H9 (cell line): ENCODE measurements at regions not wholly inside any gene's neighbourhood (a gene's known extent, or its start where the extent isn't known, plus 50 kb on each side); places are given as distances from the start of the nearest gene placed in this dataset.

ENCODE experiments used
- DNase-seq: peaks from one replicate; pipeline ENCODE4 v3.0.0-alpha.2; 2017
- H2AFZ ChIP-seq: one replicate; pipeline ENCODE4 v1.6.1; 2013; ENCODE audit warnings: mild to moderate bottlenecking, low read length, control low read depth, moderate library complexity
- H2AK5ac ChIP-seq: 2 replicates; pipeline ENCODE4 v1.6.1; 2013; ENCODE audit warnings: low read length, control low read depth, mixed read lengths; ENCODE audit not compliant: insufficient read length
- H2BK120ac ChIP-seq: one replicate; pipeline ENCODE4 v1.6.1; 2013; ENCODE audit warnings: low read depth, mild to moderate bottlenecking, low read length, control low read depth, inconsistent platforms; ENCODE audit not compliant: poor library complexity, severe bottlenecking
- H2BK12ac ChIP-seq: 2 replicates; pipeline ENCODE4 v1.6.1; 2013; ENCODE audit warnings: low read length, control low read depth, mixed read lengths, low read depth; ENCODE audit not compliant: insufficient read length
- H2BK15ac ChIP-seq: 2 replicates; pipeline ENCODE4 v1.6.1; 2013; ENCODE audit warnings: low read depth, low read length, control low read depth
- H2BK20ac ChIP-seq: one replicate; pipeline ENCODE4 v1.6.1; 2013; ENCODE audit warnings: low read depth, mild to moderate bottlenecking, low read length, control low read depth, inconsistent platforms; ENCODE audit not compliant: poor library complexity, severe bottlenecking
- H2BK5ac ChIP-seq: 2 replicates; pipeline ENCODE4 v1.6.1; 2013; ENCODE audit warnings: low read length, control low read depth, mixed read lengths; ENCODE audit not compliant: insufficient read length
- H3K14ac ChIP-seq: 2 replicates; pipeline ENCODE4 v1.6.1; 2013; ENCODE audit warnings: low read length, control low read depth; ENCODE audit not compliant: insufficient read depth
- H3K18ac ChIP-seq: 2 replicates; pipeline ENCODE4 v1.6.1; 2013; ENCODE audit warnings: low read depth, mild to moderate bottlenecking, mixed read lengths, low read length, control low read depth; ENCODE audit not compliant: insufficient read length
- H3K23ac ChIP-seq: 2 replicates; pipeline ENCODE4 v1.6.1; 2013; ENCODE audit warnings: low read length, control low read depth, mixed read lengths, low read depth; ENCODE audit not compliant: insufficient read length
- H3K23me2 ChIP-seq: 2 replicates; pipeline ENCODE4 v1.6.1; 2013; ENCODE audit warnings: low read depth, mild to moderate bottlenecking, mixed read lengths, low read length, control low read depth; ENCODE audit not compliant: insufficient read length, poor library complexity, severe bottlenecking
- H3K27ac ChIP-seq: 2 replicates; pipeline ENCODE4 v1.5.1; 2013; ENCODE audit warnings: low read length, control low read depth, mixed read lengths, low read depth; ENCODE audit not compliant: insufficient read length
- H3K27me3 ChIP-seq: 2 replicates; pipeline ENCODE4 v1.6.1; 2013; ENCODE audit warnings: low read length, control low read depth, inconsistent platforms; ENCODE audit not compliant: insufficient read depth
- H3K4ac ChIP-seq: 2 replicates; pipeline ENCODE4 v1.6.1; 2013; ENCODE audit warnings: low read depth, mild to moderate bottlenecking, control low read depth, inconsistent platforms, low read length, moderate library complexity
- H3K4me1 ChIP-seq: 2 replicates; pipeline ENCODE4 v1.6.1; 2013; ENCODE audit warnings: low read length, control low read depth, inconsistent platforms; ENCODE audit not compliant: insufficient read depth
- H3K4me2 ChIP-seq: 2 replicates; pipeline ENCODE4 v1.6.1; 2013; ENCODE audit warnings: low read length, control low read depth, mixed read lengths; ENCODE audit not compliant: insufficient read length, insufficient read depth
- H3K56ac ChIP-seq: 2 replicates; pipeline ENCODE4 v1.6.1; 2013; ENCODE audit warnings: low read depth, mild to moderate bottlenecking, mixed read lengths, low read length, control low read depth; ENCODE audit not compliant: insufficient read length
- H3K79me1 ChIP-seq: 2 replicates; pipeline ENCODE4 v1.6.1; 2013; ENCODE audit warnings: low read depth, mild to moderate bottlenecking, moderate library complexity, low read length, control low read depth, inconsistent platforms; ENCODE audit not compliant: insufficient read depth, poor library complexity, severe bottlenecking
- H3K79me2 ChIP-seq: 2 replicates; pipeline ENCODE4 v1.6.1; 2013; ENCODE audit warnings: low read length, control low read depth, inconsistent platforms; ENCODE audit not compliant: insufficient read depth
- H3K9ac ChIP-seq: 2 replicates; pipeline ENCODE4 v1.6.1; 2013; ENCODE audit warnings: low read length, control low read depth, mixed read lengths; ENCODE audit not compliant: insufficient read length; ENCODE audit errors: extremely low read depth
- H3K9me3 ChIP-seq: one replicate; pipeline ENCODE4 v1.6.1; 2013; ENCODE audit warnings: low read depth, low read length, inconsistent platforms; ENCODE audit not compliant: control insufficient read depth
- H3T11ph ChIP-seq: one replicate; pipeline ENCODE4 v1.6.1; 2013; ENCODE audit warnings: mild to moderate bottlenecking, low read length, control low read depth, inconsistent platforms
- H4K20me1 ChIP-seq: one replicate; pipeline ENCODE4 v1.6.1; 2013; ENCODE audit not compliant: control insufficient read depth, insufficient read length, insufficient read depth
- H4K5ac ChIP-seq: 2 replicates; pipeline ENCODE4 v1.6.1; 2013; ENCODE audit warnings: low read depth, mild to moderate bottlenecking, mixed read lengths, low read length, control low read depth; ENCODE audit not compliant: insufficient read length
- H4K8ac ChIP-seq: replicated peaks from 2 replicates; pipeline ENCODE4 v1.6.1; 2013; ENCODE audit warnings: low read length, control low read depth, mixed read lengths, low read depth; ENCODE audit not compliant: insufficient read length
- H4K91ac ChIP-seq: 2 replicates; pipeline ENCODE4 v1.6.1; 2013; ENCODE audit warnings: low read depth, mild to moderate bottlenecking, moderate library complexity, mixed read lengths, low read length, control low read depth; ENCODE audit not compliant: insufficient read length
- H3K27ac Mint-ChIP-seq, 3 experiments: 2 replicates in 2 of 3; 3 replicates in 1 of 3; pipeline ENCODE4 v1.8.0; 2020 to 2021; ENCODE audit warnings: mixed read lengths in 3 of 3, mild to moderate bottlenecking in 1 of 3, moderate library complexity in 1 of 3
- H3K27me3 Mint-ChIP-seq: 2 replicates; pipeline ENCODE4 v1.8.0; 2021; ENCODE audit warnings: low read depth, mild to moderate bottlenecking, moderate library complexity, mixed read lengths
- H3K36me3 Mint-ChIP-seq, 3 experiments: 2 replicates in 2 of 3; 3 replicates in 1 of 3; pipeline ENCODE4 v1.8.0; 2020 to 2021; ENCODE audit warnings: low read depth in 3 of 3, mixed read lengths in 3 of 3; ENCODE audit not compliant: insufficient read depth in 1 of 3
- H3K4me1 Mint-ChIP-seq, 2 experiments: 2 replicates each; pipeline ENCODE4 v1.8.0; 2020; ENCODE audit warnings: mixed read lengths in 2 of 2
- H3K4me3 Mint-ChIP-seq, 2 experiments: 2 replicates in 1 of 2; 3 replicates in 1 of 2; pipeline ENCODE4 v1.8.0; 2020 to 2021; ENCODE audit warnings: mild to moderate bottlenecking in 2 of 2, mixed read lengths in 2 of 2, moderate library complexity in 1 of 2
- H3K9me3 Mint-ChIP-seq, 2 experiments: 2 replicates in 1 of 2; 3 replicates in 1 of 2; pipeline ENCODE4 v1.8.0; 2020; ENCODE audit warnings: mild to moderate bottlenecking in 2 of 2, mixed read lengths in 2 of 2, moderate library complexity in 1 of 2
- CTCF ChIP-seq: fragments of 200-600 bp; sonication (generic); conservative IDR thresholded peaks from 3 replicates; pipeline ENCODE4 v1.8.0; 2021; ENCODE audit warnings: antibody characterized with exemption, mild to moderate bottlenecking
- WGBS: extraction: QIAGEN DNeasy Blood & Tissue Kit; methylation state at CpG from one replicate; pipeline ENCODE4 v1.1.7; 2013; ENCODE audit warnings: missing lambda C conversion rate, low lambda C conversion rate, mixed read lengths; ENCODE audit not compliant: insufficient read length; ENCODE audit errors: extremely low coverage; 5-methylcytosine and 5-hydroxymethylcytosine counted together

GRCh38 chr3:117987256-117987655 lies 1047.4 kb downstream of the IGSF11 start:
- Histone ChIP-seq H4K20me1 (no peaks in the 10 kb centered on the region), H4K5ac (no peak overlapping the region), H2BK120ac (no peak overlapping the region), H3K27me3 (no peaks in the 10 kb centered on the region), H4K91ac (no peak overlapping the region), H3K23ac (no peak overlapping the region), H2BK15ac (no peak overlapping the region), H3K79me2 (no peaks in the 10 kb centered on the region), H3K56ac (no peak overlapping the region), H3K4ac (no peak overlapping the region), H2AK5ac (no peak overlapping the region), H2BK20ac (no peak overlapping the region), H3K14ac (no peak overlapping the region), H3K9ac (no peak overlapping the region), H3K9me3 (no peaks in the 10 kb centered on the region), H3K79me1 (no peaks in the 10 kb centered on the region), H3K4me1 (no peaks in the 10 kb centered on the region), H2BK12ac (no peak overlapping the region), H3K18ac (no peak overlapping the region), H3K4me2 (no peak overlapping the region), H3K27ac (no peak overlapping the region), H2BK5ac (no peak overlapping the region), H4K8ac (no peak overlapping the region), H3K23me2 (no peaks in the 10 kb centered on the region), H2AFZ (no peak overlapping the region), H3T11ph (no peak overlapping the region)
- no CpG with 5 or more reads among the region's 4 CpGs for WGBS
- no peak for DNase-seq
- Mint-ChIP-seq H3K4me3 (no peak overlapping the region), H3K4me1 (no peaks in the 10 kb centered on the region), H3K27me3 (no peaks in the 10 kb centered on the region), H3K27ac (no peak overlapping the region), H3K36me3 (no peaks in the 10 kb centered on the region), H3K9me3 (no peaks in the 10 kb centered on the region)
- TF ChIP-seq CTCF, result no peak
